HCT116 (cell line): ENCODE measurements at regions not wholly inside any gene's neighbourhood (a gene's known extent, or its start where the extent isn't known, plus 50 kb on each side); places are given as distances from the start of the nearest gene placed in this dataset.
A peak's percentile ranks its signal among the peaks of the same experiment; 100 is the strongest.

ENCODE experiments used
- ATAC-seq: fragments of 200-7000 bp; cut with Tn5 transposase; 2 replicates; pipeline ENCODE4 v1.9.1; 2020; ENCODE audit warnings: mild to moderate bottlenecking, moderate library complexity
- BruUV-seq: library from RNA; stranded (reverse); fragments of 400-500 nt; replicated peaks from 2 replicates; lab custom pipeline; 2021; lab: Mats Ljungman, UMichigan
- CTCF ChIA-PET: fragments of 300-600 bp; sonication (Branson Sonifier 250); formaldehyde crosslinking; loops from one replicate; lab custom pipeline; 2021; ENCODE audit warnings: antibody characterized with exemption; lab: Charles Lee
- POLR2A ChIA-PET: fragments of 300-600, 350-600 bp; sonication (Branson Sonifier 250); formaldehyde crosslinking; loops from one replicate; lab custom pipeline; 2021; ENCODE audit warnings: antibody characterized with exemption; lab: Charles Lee
- RAD21 ChIA-PET, 2 experiments: fragments of 300-600 bp; sonication (Branson Sonifier 250); formaldehyde crosslinking; loops; one replicate each; lab custom pipeline; 2023; ENCODE audit warnings: low total read pairs in 2 of 2; ENCODE audit not compliant: uncharacterized antibody in 2 of 2, unreplicated experiment in 2 of 2, low non-redundant PET in 1 of 2; lab: Charles Lee
- DNase-seq: peaks from one replicate; pipeline ENCODE4 v3.0.0-alpha.2; 2010; ENCODE audit warnings: low read depth, low spot score
- H2AFZ ChIP-seq: fragments of 200-600 bp; shearing (Covaris generic), sonication (generic); 2 replicates; pipeline ENCODE4 v1.6.1; 2017; ENCODE audit warnings: low read depth, mixed run types, mixed read lengths, antibody characterized with exemption, low read length; ENCODE audit not compliant: poor library complexity, severe bottlenecking
- H3K27ac ChIP-seq: 2 replicates; pipeline ENCODE4 v1.5.1; 2012; ENCODE audit warnings: low read depth, low read length
- H3K27me3 ChIP-seq: fragments of 200-600 bp; sonication (generic); 2 replicates; pipeline ENCODE4 v1.6.1; 2016; ENCODE audit warnings: mixed run types, low read length, mixed read lengths; ENCODE audit not compliant: insufficient read depth
- H3K36me3 ChIP-seq, 2 experiments: fragments of 200-500 bp in 1 of 2; fragments of 200-600 bp in 1 of 2; sonication (Bioruptor generic) in 1 of 2; sonication (generic) in 1 of 2; 2 replicates each; pipeline versions ENCODE4 v1.5.1 to v1.6.1; 2014 to 2016; ENCODE audit warnings: low read length in 2 of 2, inconsistent platforms in 1 of 2, mixed read lengths in 1 of 2, mixed run types in 1 of 2; ENCODE audit not compliant: insufficient read depth in 2 of 2, control insufficient read depth in 1 of 2
- H3K4me1 ChIP-seq, 2 experiments: fragments of 200-600 bp in 1 of 2; sonication (generic) in 1 of 2; 2 replicates each; pipeline versions ENCODE4 v1.5.1 to v1.6.1; 2012 to 2017; ENCODE audit warnings: low read length in 2 of 2, inconsistent platforms in 1 of 2, mild to moderate bottlenecking in 1 of 2, mixed read lengths in 1 of 2, mixed run types in 1 of 2, moderate library complexity in 1 of 2; ENCODE audit not compliant: insufficient read depth in 2 of 2, control insufficient read depth in 1 of 2
- H3K4me2 ChIP-seq: fragments of 200-600 bp; sonication (generic); 2 replicates; pipeline ENCODE4 v1.6.1; 2017; ENCODE audit warnings: mixed run types, low read length, mixed read lengths
- H3K4me3 ChIP-seq, 2 experiments: fragments of 200-600 bp in 1 of 2; sonication (generic) in 1 of 2; replicated peaks in 1 of 2; 2 replicates each; pipeline ENCODE4 v1.5.1; 2011 to 2016; ENCODE audit warnings: low read length in 2 of 2, control low read depth in 1 of 2, low read depth in 1 of 2, mild to moderate bottlenecking in 1 of 2, mixed read lengths in 1 of 2, mixed run types in 1 of 2
- H3K79me2 ChIP-seq: fragments of 200-600 bp; sonication (generic); 2 replicates; pipeline ENCODE4 v1.6.1; 2017; ENCODE audit warnings: mild to moderate bottlenecking, mixed run types, low read length, moderate library complexity, mixed read lengths; ENCODE audit not compliant: insufficient read depth
- H3K9ac ChIP-seq: fragments of 200-600 bp; sonication (generic); 2 replicates; pipeline ENCODE4 v1.6.1; 2016; ENCODE audit warnings: low read length, mixed read lengths
- H3K9me2 ChIP-seq: fragments of 200-600 bp; sonication (generic), shearing (Covaris generic); 2 replicates; pipeline ENCODE4 v1.6.1; 2017; ENCODE audit warnings: mixed run types, mild to moderate bottlenecking, moderate library complexity; ENCODE audit not compliant: insufficient read depth
- H3K9me3 ChIP-seq, 2 experiments: fragments of 200-500 bp in 1 of 2; fragments of 200-600 bp in 1 of 2; sonication (Bioruptor generic) in 1 of 2; sonication (generic) in 1 of 2; 2 replicates each; pipeline ENCODE4 v1.6.1; 2014 to 2017; ENCODE audit warnings: low read length in 2 of 2, mixed read lengths in 2 of 2, inconsistent platforms in 1 of 2, low read depth in 1 of 2, mild to moderate bottlenecking in 1 of 2, mixed run types in 1 of 2, moderate library complexity in 1 of 2; ENCODE audit not compliant: control insufficient read depth in 1 of 2, insufficient read depth in 1 of 2
- H4K20me1 ChIP-seq: fragments of 200-600 bp; sonication (generic), shearing (Covaris generic); 2 replicates; pipeline ENCODE4 v1.6.1; 2017; ENCODE audit warnings: mixed run types, mild to moderate bottlenecking, moderate library complexity; ENCODE audit not compliant: insufficient read depth
- CEBPB ChIP-seq: IDR thresholded peaks from 2 replicates; pipeline ENCODE4 v1.6.1; 2012; ENCODE audit warnings: low read depth
- ELF1 ChIP-seq: IDR thresholded peaks from 2 replicates; pipeline ENCODE4 v1.6.1; 2012; ENCODE audit warnings: low read depth, borderline replicate concordance
- EZH2 ChIP-seq: fragments of 200-600 bp; sonication (generic); IDR thresholded peaks from 2 replicates; pipeline ENCODE4 v1.6.1; 2017; ENCODE audit warnings: antibody characterized with exemption, mixed run types
- JUND ChIP-seq: IDR thresholded peaks from 2 replicates; pipeline ENCODE4 v1.6.1; 2012
- POLR2AphosphoS5 ChIP-seq: IDR thresholded peaks from 2 replicates; pipeline ENCODE4 v1.6.1; 2011; ENCODE audit warnings: mild to moderate bottlenecking, low read depth, low read length, moderate library complexity
- SIN3A ChIP-seq: IDR thresholded peaks from 2 replicates; pipeline ENCODE4 v1.6.1; 2012; ENCODE audit warnings: low read depth
- SP1 ChIP-seq: IDR thresholded peaks from 2 replicates; pipeline ENCODE4 v1.6.1; 2012; ENCODE audit warnings: low read depth
- SRF ChIP-seq: IDR thresholded peaks from 2 replicates; pipeline ENCODE4 v1.6.1; 2012; ENCODE audit warnings: low read depth
- TCF7L2 ChIP-seq: IDR thresholded peaks from 2 replicates; pipeline ENCODE4 v1.7.0; 2011; ENCODE audit warnings: borderline replicate concordance, inconsistent platforms; ENCODE audit not compliant: insufficient read depth, insufficient read length; ENCODE audit errors: extremely low read depth
- YY1 ChIP-seq: IDR thresholded peaks from 2 replicates; pipeline ENCODE4 v1.6.1; 2011; ENCODE audit warnings: low read length, low read depth, moderate library complexity, mild to moderate bottlenecking; ENCODE audit not compliant: insufficient replicate concordance; ENCODE audit errors: extremely low read depth
- ZFX ChIP-seq: fragments of 450-650 bp; IDR thresholded peaks from 2 replicates; pipeline ENCODE4 v1.6.1; 2017
- intact Hi-C: fragments of 100-400 bp; cut with micrococcal nuclease; formaldehyde crosslinking; loops from 2 replicates; pipeline ENCODE4 v1.10.0; 2022
- TF ChIP-seq, protein P1 (sequence below), 3 experiments: fragments of 200-600 bp in 1 of 3; sonication (generic) in 1 of 3; IDR thresholded peaks in 2 of 3; conservative IDR thresholded peaks in 1 of 3; 2 replicates each; pipeline ENCODE4 v1.5.1; 2012 to 2017; ENCODE audit warnings: low read depth in 2 of 3, low read length in 2 of 3, antibody characterized with exemption in 1 of 3, borderline replicate concordance in 1 of 3, control low read depth in 1 of 3, mild to moderate bottlenecking in 1 of 3, mixed read lengths in 1 of 3, mixed run types in 1 of 3, moderate library complexity in 1 of 3; ENCODE audit not compliant: insufficient read depth in 1 of 3
- TF ChIP-seq, protein P2 (sequence below): IDR thresholded peaks from 2 replicates; pipeline ENCODE4 v1.6.1; 2012

DNA sequence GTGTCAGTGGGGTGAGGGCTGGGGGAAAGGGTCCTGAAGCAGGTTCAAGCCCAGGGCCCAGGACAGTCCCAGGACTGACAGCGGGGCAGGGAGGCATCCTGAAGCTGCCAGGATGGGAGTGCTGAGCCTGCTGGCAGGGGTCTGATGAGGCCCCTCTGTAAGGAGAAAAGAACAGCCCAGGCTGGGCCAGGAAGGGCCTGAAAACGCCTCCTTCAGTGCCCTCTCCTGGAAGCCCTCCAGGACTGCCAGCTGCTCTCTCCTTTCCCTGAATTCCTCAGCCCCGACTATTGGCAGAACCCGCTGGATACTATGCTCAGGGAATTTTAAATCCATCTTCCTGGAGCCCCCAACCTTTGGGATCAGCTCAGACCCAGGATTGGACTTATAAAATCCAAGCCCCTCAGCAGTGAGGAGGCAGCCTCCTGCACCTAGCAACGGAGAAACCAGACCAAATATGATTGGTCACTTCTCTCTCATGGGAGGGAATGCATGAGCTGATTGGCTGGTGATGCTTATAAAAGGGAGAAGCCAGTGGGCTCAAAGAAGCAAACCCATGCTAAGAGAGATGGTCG lies 203.5 kb upstream of the LINGO1 start:
- H3K27me3 ChIP-seq, result peaks cover 28% of the 10 kb centered on the region
- DNase-seq (peak; percentile 26), ATAC-seq (peak; percentile 80)
- no peaks in the 10 kb centered on the region for H3K9me3 ChIP-seq
- H3K79me2 ChIP-seq, result no peaks in the 10 kb centered on the region
- TF ChIP-seq SP1, result peak; percentile 25; the same call in 1 of the 2 replicates
- TF ChIP-seq ZFX, result no peak
- H4K20me1 ChIP-seq, result no peaks in the 10 kb centered on the region
- H3K9me2 ChIP-seq, result no peaks in the 10 kb centered on the region
- H3K4me2 ChIP-seq, result no peak overlapping the region
- ChIA-PET CTCF (interaction anchor here (1.0 to 1.3 kb wide), 2 partner anchors 14 to 203 kb away, joined by 3 to 5 read pairs; no protein-coding TSS in a partner anchor), POLR2A (no interaction called here), RAD21 (no interaction called here)
- no peak overlapping the region for H3K4me3 ChIP-seq
- intact Hi-C loops, result no loop called here
- H3K4me1 ChIP-seq, result no peaks in the 10 kb centered on the region
- no peaks in the 10 kb centered on the region for H3K36me3 ChIP-seq
- H3K27ac ChIP-seq, result no peak overlapping the region
- H2AFZ ChIP-seq, result no peak overlapping the region
- H3K9ac ChIP-seq, result no peak overlapping the region
- no TSS peak for BruUV-seq

DNA sequence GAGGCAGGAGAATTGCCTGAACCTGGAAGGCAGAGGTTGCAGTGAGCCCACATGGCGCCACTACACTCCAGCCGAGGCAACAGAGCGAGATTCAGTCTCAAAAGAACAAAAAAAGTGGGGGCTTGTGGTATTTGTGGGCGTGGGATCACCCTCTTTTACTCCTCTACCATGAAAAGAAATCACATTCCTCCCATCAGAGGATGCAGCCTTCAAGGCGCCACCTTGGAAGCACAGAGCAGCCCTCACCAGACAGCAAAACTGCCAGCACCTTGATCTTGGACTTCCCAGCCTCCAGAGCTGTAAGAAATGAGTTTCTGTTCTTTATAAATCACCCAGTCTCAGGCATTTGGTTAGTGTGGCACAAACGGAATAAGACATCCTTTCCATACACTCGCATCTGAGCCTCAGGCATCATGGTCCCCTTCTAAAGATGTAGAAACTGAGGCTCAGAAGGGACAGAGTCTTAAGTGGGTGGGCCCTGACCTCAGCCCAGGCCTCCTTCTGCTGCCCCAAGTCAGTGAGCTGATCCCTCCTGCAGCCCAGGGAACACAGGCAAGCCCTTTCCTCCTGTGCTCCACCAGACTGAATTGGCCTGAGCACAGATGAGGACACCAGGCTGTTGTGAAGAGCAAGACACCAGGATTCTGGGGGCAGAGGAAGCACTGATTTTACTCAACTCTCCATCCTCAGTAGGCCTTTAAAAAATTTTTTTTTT lies 201.7 kb upstream of the LINGO1 start:
- no peak for ATAC-seq
- TF ChIP-seq SRF, result no peak
- no peak for TF ChIP-seq ZFX
- TF ChIP-seq, protein P1, sequence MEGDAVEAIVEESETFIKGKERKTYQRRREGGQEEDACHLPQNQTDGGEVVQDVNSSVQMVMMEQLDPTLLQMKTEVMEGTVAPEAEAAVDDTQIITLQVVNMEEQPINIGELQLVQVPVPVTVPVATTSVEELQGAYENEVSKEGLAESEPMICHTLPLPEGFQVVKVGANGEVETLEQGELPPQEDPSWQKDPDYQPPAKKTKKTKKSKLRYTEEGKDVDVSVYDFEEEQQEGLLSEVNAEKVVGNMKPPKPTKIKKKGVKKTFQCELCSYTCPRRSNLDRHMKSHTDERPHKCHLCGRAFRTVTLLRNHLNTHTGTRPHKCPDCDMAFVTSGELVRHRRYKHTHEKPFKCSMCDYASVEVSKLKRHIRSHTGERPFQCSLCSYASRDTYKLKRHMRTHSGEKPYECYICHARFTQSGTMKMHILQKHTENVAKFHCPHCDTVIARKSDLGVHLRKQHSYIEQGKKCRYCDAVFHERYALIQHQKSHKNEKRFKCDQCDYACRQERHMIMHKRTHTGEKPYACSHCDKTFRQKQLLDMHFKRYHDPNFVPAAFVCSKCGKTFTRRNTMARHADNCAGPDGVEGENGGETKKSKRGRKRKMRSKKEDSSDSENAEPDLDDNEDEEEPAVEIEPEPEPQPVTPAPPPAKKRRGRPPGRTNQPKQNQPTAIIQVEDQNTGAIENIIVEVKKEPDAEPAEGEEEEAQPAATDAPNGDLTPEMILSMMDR (IDR thresholded peaks at IDR 0.05 in 2 of 3, conservative IDR thresholded peaks at IDR 0.05 in 1 of 3; ENCODE audit: borderline replicate concordance in 1 of 3, insufficient read depth in 1 of 3, low read depth in 2 of 3, low read length in 2 of 3), result no peak
- TF ChIP-seq ELF1, result no peak
- TF ChIP-seq YY1, result no peak
- no peak for TF ChIP-seq SIN3A
- TF ChIP-seq TCF7L2, result no peak
- no peak for TF ChIP-seq EZH2
- no peak for TF ChIP-seq CEBPB
- TF ChIP-seq, protein P2, sequence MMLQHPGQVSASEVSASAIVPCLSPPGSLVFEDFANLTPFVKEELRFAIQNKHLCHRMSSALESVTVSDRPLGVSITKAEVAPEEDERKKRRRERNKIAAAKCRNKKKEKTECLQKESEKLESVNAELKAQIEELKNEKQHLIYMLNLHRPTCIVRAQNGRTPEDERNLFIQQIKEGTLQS, result no peak
- TF ChIP-seq POLR2AphosphoS5, result no peak
- no peak for TF ChIP-seq JUND
- no peak for TF ChIP-seq SP1
- peaks cover 17% of the 10 kb centered on the region; the same call in 1 of the 2 replicates for H3K27me3 ChIP-seq
- H3K9ac ChIP-seq, result no peak overlapping the region
- ChIA-PET RAD21 (no interaction called here), POLR2A (no interaction called here), CTCF (no interaction called here)
- no peaks in the 10 kb centered on the region for H3K9me2 ChIP-seq
- no peak overlapping the region for H2AFZ ChIP-seq
- peaks cover 0 to 6% of the 10 kb centered on the region in 2 experiments; a peak in 1 of 4 replicates for H3K4me1 ChIP-seq
- no peak overlapping the region for H3K4me2 ChIP-seq
- no peak overlapping the region for H3K27ac ChIP-seq
- no peaks in the 10 kb centered on the region for H3K9me3 ChIP-seq
- no peaks in the 10 kb centered on the region for H3K36me3 ChIP-seq
- intact Hi-C loops, result no loop called here
- H3K4me3 ChIP-seq, result no peak overlapping the region
- H4K20me1 ChIP-seq, result no peaks in the 10 kb centered on the region
- no TSS peak for BruUV-seq
- no peaks in the 10 kb centered on the region for H3K79me2 ChIP-seq
- no peak for DNase-seq
